Rectal smooth muscle tissue (tissue), 1 donor: ENCODE measurements at regions not wholly inside any gene's neighbourhood (a gene's known extent, or its start where the extent isn't known, plus 50 kb on each side); places are given as distances from the start of the nearest gene placed in this dataset.

Experiments used
- H3K27ac ChIP-seq: one replicate; pipeline ENCODE4 v1.7.0; 2013; ENCODE audit warnings: low read depth, low read length, inconsistent platforms
- H3K27me3 ChIP-seq: one replicate; pipeline ENCODE4 v1.7.0; 2013; ENCODE audit warnings: low read length; ENCODE audit not compliant: control insufficient read depth, insufficient read depth
- H3K36me3 ChIP-seq: one replicate; pipeline ENCODE4 v1.7.0; 2013; ENCODE audit warnings: low read length; ENCODE audit not compliant: control insufficient read depth, insufficient read depth
- H3K4me1 ChIP-seq: one replicate; pipeline ENCODE4 v1.7.0; 2013; ENCODE audit warnings: low read length; ENCODE audit not compliant: control insufficient read depth, insufficient read depth
- H3K4me3 ChIP-seq: one replicate; pipeline ENCODE4 v1.7.0; 2013; ENCODE audit warnings: low read length
- H3K9ac ChIP-seq: one replicate; pipeline ENCODE4 v1.7.0; 2013; ENCODE audit warnings: low read length

DNA sequence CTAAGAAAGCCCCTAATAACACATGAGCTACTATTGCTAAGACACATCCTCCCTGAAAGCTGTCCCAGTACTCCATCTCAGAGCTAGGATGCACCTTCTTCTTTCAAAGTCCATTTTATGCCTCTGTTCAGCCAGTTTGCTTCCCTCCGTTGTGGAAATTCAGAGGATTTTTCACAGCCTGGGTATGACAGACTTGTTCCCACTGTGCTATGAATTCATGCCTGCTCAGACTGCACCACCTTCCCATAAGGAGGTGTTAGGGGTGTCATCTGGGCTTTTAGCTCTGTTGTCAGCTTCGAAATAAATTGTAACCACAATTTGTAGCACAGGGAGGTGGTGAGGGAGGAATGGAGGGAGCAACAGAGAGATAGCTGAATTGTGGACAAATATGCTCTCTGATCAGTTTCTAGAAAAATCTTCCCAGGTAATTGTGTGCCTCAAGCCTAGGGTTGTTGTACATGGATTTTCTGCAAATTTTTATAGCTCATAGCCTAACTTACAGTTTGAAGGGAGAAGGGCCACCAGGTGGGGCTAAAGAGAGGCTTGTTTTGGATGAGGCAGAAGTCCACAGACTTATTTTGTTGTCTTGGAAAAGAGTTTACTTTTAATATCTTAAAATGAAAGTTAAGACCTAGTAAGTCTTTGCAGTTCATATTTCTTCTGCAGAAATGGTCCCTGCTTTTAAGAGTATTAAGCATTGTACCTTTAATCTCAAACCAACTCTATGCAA lies 462.0 kb downstream of the PDCD6IP start:
- H3K36me3 ChIP-seq = no peaks in the 10 kb centered on the region
- no peaks in the 10 kb centered on the region for H3K27me3 ChIP-seq
- no peak overlapping the region for H3K4me3 ChIP-seq
- no peaks in the 10 kb centered on the region for H3K4me1 ChIP-seq
- H3K9ac ChIP-seq = no peak overlapping the region
- no peak overlapping the region for H3K27ac ChIP-seq

DNA sequence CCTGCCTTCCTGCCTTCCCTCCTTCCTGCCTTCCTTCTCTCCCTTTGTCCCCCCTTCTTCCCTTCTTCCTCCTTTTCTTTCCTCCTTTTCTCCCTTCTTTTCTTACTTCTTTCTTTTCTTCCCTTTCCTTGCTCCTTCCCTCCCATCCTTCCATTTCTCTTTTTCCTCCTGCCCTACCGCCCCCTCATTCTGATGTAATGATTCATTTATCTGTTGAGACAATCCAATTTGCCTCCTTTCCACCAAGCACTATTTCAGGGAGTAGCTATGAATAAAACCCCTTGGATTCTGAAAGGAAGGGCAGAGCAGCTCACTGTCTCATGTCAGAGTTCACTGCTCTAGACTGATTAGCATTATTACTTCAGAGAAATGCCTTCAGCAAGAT lies 462.6 kb downstream of the PDCD6IP start:
- Histone ChIP-seq H3K27me3 (no peaks in the 10 kb centered on the region), H3K36me3 (no peaks in the 10 kb centered on the region), H3K27ac (no peak overlapping the region), H3K4me1 (no peaks in the 10 kb centered on the region), H3K9ac (no peak overlapping the region), H3K4me3 (no peak overlapping the region)

DNA sequence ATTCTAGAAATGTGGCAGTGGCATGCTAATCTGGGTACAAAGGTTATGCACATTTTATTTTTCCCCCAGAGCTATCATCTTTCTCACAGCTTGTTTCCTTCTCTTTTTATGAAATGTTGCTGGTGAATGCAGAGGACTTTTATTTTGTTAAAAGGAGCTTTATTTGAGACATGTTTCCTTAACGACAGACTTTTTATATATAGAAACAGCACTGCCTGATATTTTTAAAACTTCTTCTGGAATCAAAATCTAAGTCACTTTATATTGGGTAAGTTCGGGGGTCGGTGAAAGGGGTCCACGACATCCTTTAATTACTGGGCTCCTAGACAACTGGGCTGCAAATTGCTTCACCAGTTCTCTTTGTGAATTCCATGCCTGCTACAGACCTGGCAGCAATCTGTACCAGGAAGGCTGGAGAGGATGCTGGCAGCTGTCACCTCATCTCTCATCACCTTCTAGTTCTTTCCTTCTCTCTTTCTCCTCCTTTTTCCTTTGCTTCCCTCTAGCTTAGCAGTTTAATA lies 464.7 kb downstream of the PDCD6IP start:
- Histone ChIP-seq H3K36me3 (no peaks in the 10 kb centered on the region), H3K9ac (no peak overlapping the region), H3K4me3 (no peak overlapping the region), H3K27me3 (no peaks in the 10 kb centered on the region), H3K27ac (no peak overlapping the region), H3K4me1 (no peaks in the 10 kb centered on the region)

DNA sequence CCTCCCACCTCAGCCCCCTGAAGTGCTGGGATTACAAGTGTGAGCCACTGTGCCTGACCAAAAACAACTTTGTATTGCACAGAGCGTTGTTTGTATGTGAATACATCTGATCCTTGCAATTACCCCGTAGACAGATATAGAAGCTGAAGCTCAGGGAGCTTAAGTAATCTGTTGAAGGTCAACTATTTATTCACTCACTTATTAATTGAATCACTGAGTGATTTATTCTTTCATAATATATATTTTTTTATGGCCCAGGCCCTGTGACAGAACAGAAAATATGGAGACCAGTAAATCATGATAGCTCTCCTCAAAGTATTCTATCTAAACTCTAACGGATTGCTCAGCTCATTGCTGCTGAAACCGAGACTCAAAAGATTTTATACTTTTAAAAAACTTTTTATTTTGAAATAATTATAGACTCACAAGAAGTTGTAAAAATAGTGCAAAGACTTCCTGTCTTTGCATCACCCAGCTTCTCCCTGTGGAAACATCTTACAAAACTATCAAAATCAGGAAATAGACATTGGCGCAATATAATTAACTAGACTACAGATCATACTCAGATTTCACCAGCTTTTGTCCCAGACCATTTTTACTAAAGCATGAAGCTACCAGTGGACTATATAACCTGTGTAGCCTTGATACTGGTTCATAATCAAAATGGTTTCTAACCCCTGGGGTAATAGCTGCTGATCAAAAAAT lies 466.1 kb downstream of the PDCD6IP start:
- Histone ChIP-seq H3K9ac (no peak overlapping the region), H3K4me3 (no peak overlapping the region), H3K27ac (no peak overlapping the region), H3K4me1 (no peaks in the 10 kb centered on the region), H3K36me3 (no peaks in the 10 kb centered on the region), H3K27me3 (no peaks in the 10 kb centered on the region)

DNA sequence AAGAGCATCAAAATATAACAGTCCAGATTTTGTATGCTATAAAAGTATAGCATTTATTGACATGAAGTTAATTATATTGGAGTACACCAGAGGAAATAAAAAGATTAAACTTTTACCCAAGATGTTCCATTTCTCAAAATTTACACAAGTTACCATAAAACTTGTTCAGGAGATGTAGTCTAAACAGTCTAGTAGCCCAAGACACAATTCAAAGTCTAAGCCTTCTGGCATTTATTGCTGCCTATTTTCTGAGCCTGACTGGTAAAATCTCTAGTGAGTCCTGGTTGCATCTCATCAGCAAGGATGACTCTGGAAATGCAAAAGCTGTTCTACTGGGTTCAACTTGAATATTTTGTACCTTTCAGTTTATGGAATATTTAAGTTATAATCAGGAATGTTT lies 468.7 kb downstream of the PDCD6IP start:
- Histone ChIP-seq H3K4me3 (no peak overlapping the region), H3K36me3 (no peaks in the 10 kb centered on the region), H3K9ac (no peak overlapping the region), H3K27ac (no peak overlapping the region), H3K27me3 (no peaks in the 10 kb centered on the region), H3K4me1 (no peaks in the 10 kb centered on the region)

DNA sequence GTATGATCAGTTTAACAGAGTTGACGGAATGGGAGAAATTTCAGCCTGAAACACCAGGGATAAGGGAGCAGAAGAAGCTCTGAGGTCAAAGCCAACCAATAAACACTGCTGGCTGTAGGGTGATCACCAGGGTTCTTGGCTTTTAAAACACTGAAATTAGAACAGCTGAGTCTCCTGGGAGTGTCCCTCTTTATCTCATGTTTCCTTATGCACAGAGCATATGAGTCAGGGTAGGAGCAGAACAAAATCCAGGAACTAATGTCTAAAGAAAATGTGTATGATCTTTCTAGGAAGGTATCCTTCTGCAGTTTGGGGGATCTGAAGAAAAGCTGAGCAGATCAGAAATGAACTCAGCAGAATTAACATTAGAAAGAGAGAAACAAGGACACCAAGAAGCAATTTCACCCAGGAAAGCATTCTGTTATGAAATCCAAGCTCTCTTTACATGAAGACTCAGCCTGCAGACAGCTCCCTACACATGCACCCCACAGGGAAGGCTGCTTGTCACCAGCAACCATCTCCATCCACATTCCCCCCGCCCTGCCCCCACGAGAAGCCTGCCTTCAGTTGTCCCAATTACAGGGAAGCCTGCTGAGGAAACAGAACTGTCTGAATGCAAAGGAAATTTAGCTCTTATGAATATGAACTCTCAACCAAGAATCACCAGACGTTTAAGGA lies 469.7 kb downstream of the PDCD6IP start:
- H3K27me3 ChIP-seq = no peaks in the 10 kb centered on the region
- H3K9ac ChIP-seq = no peak overlapping the region
- H3K36me3 ChIP-seq = no peaks in the 10 kb centered on the region
- H3K4me1 ChIP-seq = no peaks in the 10 kb centered on the region
- H3K27ac ChIP-seq = no peak overlapping the region
- H3K4me3 ChIP-seq = no peak overlapping the region

DNA sequence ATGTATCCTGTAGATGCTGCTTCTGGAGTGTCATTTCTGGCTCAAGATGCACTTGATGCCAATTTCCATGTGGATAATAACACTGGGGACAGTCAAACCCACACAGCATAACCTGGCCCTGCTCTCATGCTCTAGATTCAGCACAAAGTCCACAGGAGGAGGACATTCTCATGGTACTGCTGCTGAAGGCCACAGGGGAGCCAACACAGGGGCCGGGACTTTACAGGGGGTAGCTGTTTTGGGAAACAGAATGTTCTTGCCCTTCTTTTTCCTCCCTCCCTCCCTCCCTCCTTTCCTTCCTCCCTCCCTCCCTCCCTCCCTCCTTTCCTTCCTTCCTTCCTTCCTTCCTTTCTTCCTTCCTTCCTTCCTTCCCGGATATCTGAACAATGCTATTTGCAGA lies 477.4 kb downstream of the PDCD6IP start:
- Histone ChIP-seq H3K4me1 (no peaks in the 10 kb centered on the region), H3K4me3 (no peak overlapping the region), H3K27me3 (no peaks in the 10 kb centered on the region), H3K27ac (no peak overlapping the region), H3K9ac (no peak overlapping the region), H3K36me3 (no peaks in the 10 kb centered on the region)

DNA sequence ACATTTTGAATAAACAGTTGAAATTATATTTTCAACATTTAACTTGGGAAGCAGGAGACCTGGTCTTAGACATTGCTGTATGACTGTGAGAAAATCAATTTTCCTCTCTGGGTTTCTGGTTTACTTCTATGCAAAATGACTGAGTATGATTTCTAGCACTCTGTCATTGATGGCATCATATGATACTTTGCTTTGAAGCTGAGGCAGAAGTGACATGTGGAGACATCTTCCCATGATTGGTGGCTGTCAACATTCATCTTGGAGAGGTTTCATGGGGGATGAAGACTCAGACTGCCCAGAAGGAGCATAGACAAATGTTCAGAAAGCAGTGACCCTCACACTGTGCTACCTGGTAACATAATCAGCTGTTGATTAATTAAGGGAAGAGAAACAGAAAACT lies 477.9 kb downstream of the PDCD6IP start:
- Histone ChIP-seq H3K9ac (no peak overlapping the region), H3K4me1 (no peaks in the 10 kb centered on the region), H3K27me3 (no peaks in the 10 kb centered on the region), H3K36me3 (no peaks in the 10 kb centered on the region), H3K4me3 (no peak overlapping the region), H3K27ac (no peak overlapping the region)

DNA sequence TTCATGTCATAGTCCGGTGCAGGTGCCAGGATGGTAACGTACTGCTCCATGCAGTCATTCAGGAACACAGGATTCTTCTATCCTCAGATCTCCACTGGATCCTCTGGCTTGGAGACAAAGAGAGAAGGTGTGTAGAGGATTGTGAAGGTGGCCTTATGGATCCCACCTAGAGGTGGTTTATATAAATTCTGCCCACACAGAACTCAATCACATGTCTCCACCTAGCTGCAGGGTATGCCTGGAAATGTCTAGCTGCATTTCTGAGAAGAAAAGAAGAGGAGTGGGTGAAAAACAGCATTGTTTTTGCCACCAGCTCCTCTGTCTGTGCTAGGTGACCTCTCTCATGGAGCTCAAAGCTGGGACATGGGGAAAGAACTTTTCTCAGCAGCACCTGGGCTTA lies 478.7 kb downstream of the PDCD6IP start:
- Histone ChIP-seq H3K27me3 (no peaks in the 10 kb centered on the region), H3K36me3 (no peaks in the 10 kb centered on the region), H3K4me1 (no peaks in the 10 kb centered on the region), H3K9ac (no peak overlapping the region), H3K27ac (no peak overlapping the region), H3K4me3 (no peak overlapping the region)

DNA sequence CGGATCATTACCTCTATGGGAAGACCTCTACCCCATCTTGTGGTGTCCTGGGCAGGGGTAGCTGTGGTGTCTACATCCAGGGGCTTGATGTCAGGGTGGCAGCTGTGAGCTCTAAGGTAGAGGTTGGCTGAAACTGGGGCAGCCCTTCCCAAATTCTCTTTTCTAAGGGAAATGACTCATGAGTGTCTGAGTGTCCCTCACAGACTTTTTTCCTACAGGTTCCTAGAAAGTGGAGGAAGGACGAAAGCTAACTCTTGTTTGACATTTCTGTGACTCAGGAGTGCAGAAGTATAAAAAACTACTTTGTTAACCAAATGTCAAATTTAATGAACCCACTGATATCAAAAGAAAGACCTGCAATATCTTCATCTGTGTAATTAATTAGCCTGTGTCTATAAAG lies 481.5 kb downstream of the PDCD6IP start:
- H3K4me1 ChIP-seq = no peaks in the 10 kb centered on the region
- H3K27ac ChIP-seq = no peak overlapping the region
- no peak overlapping the region for H3K9ac ChIP-seq
- no peak overlapping the region for H3K4me3 ChIP-seq
- H3K36me3 ChIP-seq = no peaks in the 10 kb centered on the region
- no peaks in the 10 kb centered on the region for H3K27me3 ChIP-seq

DNA sequence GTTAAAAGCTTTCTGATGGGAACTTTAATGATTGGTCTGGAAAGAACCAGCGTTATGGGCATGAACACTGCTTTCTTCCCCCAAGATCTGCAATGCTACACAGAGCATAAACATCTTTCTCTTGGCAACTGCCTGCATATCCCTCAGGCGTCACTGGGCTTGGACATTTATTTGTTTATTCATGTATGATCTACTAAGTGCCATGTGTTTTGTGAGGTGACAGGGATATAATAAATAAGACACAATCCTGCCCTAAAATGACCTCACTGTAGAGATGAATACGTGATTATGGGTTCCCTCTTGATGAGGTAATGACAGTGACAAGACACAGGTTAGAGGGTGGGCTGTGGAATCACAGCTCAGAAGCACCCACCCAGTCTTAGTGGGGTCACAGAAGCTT lies 485.3 kb downstream of the PDCD6IP start:
- Histone ChIP-seq H3K27me3 (no peaks in the 10 kb centered on the region), H3K4me3 (no peak overlapping the region), H3K36me3 (no peaks in the 10 kb centered on the region), H3K4me1 (no peaks in the 10 kb centered on the region), H3K9ac (no peak overlapping the region), H3K27ac (no peak overlapping the region)

DNA sequence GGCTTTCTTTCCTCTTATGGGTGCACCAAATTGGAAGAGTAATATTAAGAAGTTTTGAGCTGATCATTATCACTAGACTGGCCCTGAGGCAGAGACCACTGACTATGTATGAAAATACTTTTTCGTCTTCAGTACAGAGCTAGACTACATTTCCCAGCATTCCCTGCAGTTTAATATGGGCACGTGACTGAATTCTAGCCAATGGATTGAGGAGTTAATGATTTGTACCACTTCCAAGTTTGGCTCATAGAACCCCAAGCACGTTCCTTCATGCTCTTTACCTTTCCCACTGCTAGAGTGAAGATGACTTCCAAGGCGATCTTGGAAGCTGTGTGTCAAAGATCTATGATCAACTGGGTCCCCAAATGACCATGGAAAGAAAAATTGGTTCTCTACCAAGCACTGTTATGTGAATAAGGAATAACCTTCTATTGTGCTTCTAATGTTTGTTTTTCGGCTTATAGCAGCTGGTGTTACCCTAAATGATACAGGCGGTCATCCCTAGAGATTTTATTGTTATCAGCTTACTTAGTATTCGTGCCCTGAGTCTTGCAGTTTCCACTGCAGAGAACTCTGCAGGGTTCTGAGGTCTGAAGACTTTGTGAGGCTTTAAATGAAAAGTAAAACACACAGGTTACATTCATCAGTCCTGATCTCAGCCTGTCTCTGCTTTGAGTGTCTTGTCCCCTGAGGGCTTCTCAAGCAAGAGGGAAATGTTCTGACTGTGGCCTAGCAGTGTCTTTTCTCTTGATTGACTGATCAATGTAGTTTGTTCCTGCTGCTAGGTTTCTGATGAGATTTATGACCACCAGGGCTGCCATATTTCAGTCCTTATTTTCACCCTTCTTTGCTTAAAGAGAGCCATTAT lies 486.8 kb downstream of the PDCD6IP start:
- Histone ChIP-seq H3K4me3 (no peak overlapping the region), H3K4me1 (no peaks in the 10 kb centered on the region), H3K27ac (no peak overlapping the region), H3K27me3 (no peaks in the 10 kb centered on the region), H3K36me3 (no peaks in the 10 kb centered on the region), H3K9ac (no peak overlapping the region)
